Heart left ventricle (tissue), 13 donors: ENCODE measurements at regions not wholly inside any gene's neighbourhood (a gene's known extent, or its start where the extent isn't known, plus 50 kb on each side); places are given as distances from the start of the nearest gene placed in this dataset.

Experiments
- CTCF ChIP-seq, 12 donors: fragments of 200-600 bp; sonication (generic) in 4 of 12; IDR thresholded peaks; one replicate each; pipeline versions ENCODE4 v1.5.0 to v1.8.0; 2018 to 2022; ENCODE audit warnings: antibody characterized with exemption in 12 of 12, mild to moderate bottlenecking in 5 of 12
- POLR2A ChIP-seq, 2 donors: fragments of 450-650 bp; IDR thresholded peaks; one replicate each; pipeline ENCODE4 v1.6.1; 2017; ENCODE audit warnings: antibody characterized with exemption in 2 of 2, mild to moderate bottlenecking in 2 of 2, moderate library complexity in 2 of 2
- donor health status: ischemic (EF 13 %, LVEDD 7.1; RV severe dilation, severe dysfunction).
- donor health status: DM: no; HTN: yes; CAD: no.
- donor health status: DM: no; HTN: no; CAD: no.
- donor health status: ischemic (EF 25% LVEDD 6.9; RV normal size, moderate dysfunction).
- donor health status: ischemic (EF 25% LVEDD 5.7; RV mildly dilated, moderate dysfunction).
- donor health status: ischemic (EF 35%, LVEDD 5.7; RV mildly dilated, moderate dysfunction).
- donor health status: nonischemic (EF 11% LVEDD 7.7; RV severe dilation, severe dysfunction).
- donor health status: DM: yes; HTN: yes; CAD: no.
- donor health status: PGD.
- donor health status: ischemic (EF 29% LVEDD 5.4; RV normal size, mild dysfunction).
- donor health status: nonischemic (EF 23%, LVEDD 6.1; RV moderate dilation, normal function).

GRCh38 chr9:26142631-26143030 lies 464.4 kb upstream of the TUSC1 start:
- TF ChIP-seq CTCF (IDR thresholded peaks at IDR 0.05) (no peak), POLR2A (IDR thresholded peaks at IDR 0.05) (no peak)
